Lower leg skin (tissue), 3 donors: ENCODE measurements at regions not wholly inside any gene's neighbourhood (a gene's known extent, or its start where the extent isn't known, plus 50 kb on each side); places are given as distances from the start of the nearest gene placed in this dataset.

Experiments used
- CTCF ChIP-seq, 3 donors: fragments of 450-650 bp; IDR thresholded peaks; one replicate each; pipeline ENCODE4 v1.5.1; 2016; ENCODE audit warnings: antibody characterized with exemption in 3 of 3, mild to moderate bottlenecking in 3 of 3, moderate library complexity in 2 of 3
- POLR2A ChIP-seq, 2 donors: fragments of 450-650 bp; IDR thresholded peaks; one replicate each; pipeline ENCODE4 v1.6.1; 2016 to 2017; ENCODE audit warnings: antibody characterized with exemption in 2 of 2, mild to moderate bottlenecking in 1 of 2, moderate library complexity in 1 of 2

- TF ChIP-seq CTCF (IDR thresholded peaks at IDR 0.05) (no peak), POLR2A (IDR thresholded peaks at IDR 0.05) (no peak)
Observed at GRCh38 chr15:91431041-91431715, 331.1 kb downstream of the SV2B start.
